GM23248 (cell line): ENCODE measurements at regions not wholly inside any gene's neighbourhood (a gene's known extent, or its start where the extent isn't known, plus 50 kb on each side); places are given as distances from the start of the nearest gene placed in this dataset.

ENCODE experiments used
- EZH2 ChIP-seq: fragments of 200-600 bp; sonication (generic); IDR thresholded peaks from 2 replicates; pipeline ENCODE4 v1.6.1; 2018; ENCODE audit warnings: antibody characterized with exemption, mild to moderate bottlenecking; ENCODE audit not compliant: insufficient read depth, poor library complexity, severe bottlenecking
- EZH2phosphoT487 ChIP-seq: fragments of 200-600 bp; sonication (generic); IDR thresholded peaks from 2 replicates; pipeline ENCODE4 v1.6.1; 2018; ENCODE audit warnings: antibody characterized with exemption, moderate library complexity, mild to moderate bottlenecking, low read depth; ENCODE audit not compliant: insufficient read depth

- TF ChIP-seq EZH2phosphoT487 (no peak), EZH2 (no peak)
Observed at GRCh38 chr9:111190347-111190746, 139.7 kb downstream of the OR2K2 start.
